OCI-LY7 (cell line): ENCODE measurements at regions not wholly inside any gene's neighbourhood (a gene's known extent, or its start where the extent isn't known, plus 50 kb on each side); places are given as distances from the start of the nearest gene placed in this dataset.

ENCODE experiments used
- CTCF ChIP-seq: fragments of 200-600 bp; sonication (generic); conservative IDR thresholded peaks from 2 replicates; pipeline ENCODE4 v1.5.1; 2014; ENCODE audit warnings: mild to moderate bottlenecking, antibody characterized with exemption, low read length, moderate library complexity, mixed read lengths
- EZH2phosphoT487 ChIP-seq: fragments of 200-600 bp; sonication (generic); IDR thresholded peaks from 2 replicates; pipeline ENCODE4 v1.6.1; 2018; ENCODE audit warnings: low read depth, borderline replicate concordance, mild to moderate bottlenecking, mixed run types, antibody characterized with exemption, low read length, moderate library complexity, mixed read lengths

GRCh38 chr2:18644115-18644462 is 54.7 kb upstream of the NT5C1B start:
- TF ChIP-seq CTCF (no peak), EZH2phosphoT487 (no peak)
